H1 (cell line): ENCODE measurements at regions not wholly inside any gene's neighbourhood (a gene's known extent, or its start where the extent isn't known, plus 50 kb on each side); places are given as distances from the start of the nearest gene placed in this dataset.

ENCODE experiments used
- CTCF ChIA-PET: fragments of 300-600 bp; sonication (Branson Sonifier 250); formaldehyde crosslinking; loops from one replicate; lab custom pipeline; 2021; ENCODE audit not compliant: partially characterized antibody; lab: Charles Lee
- POLR2A ChIA-PET: fragments of 300-600 bp; sonication (Branson Sonifier 250); formaldehyde crosslinking; loops from one replicate; lab custom pipeline; 2021; ENCODE audit warnings: inconsistent platforms; ENCODE audit not compliant: partially characterized antibody; lab: Charles Lee
- DNase-seq, 2 experiments: peaks; one replicate each; pipeline versions ENCODE4 v3.0.0 to v3.0.0-alpha.2; 2010 to 2022; ENCODE audit warnings: low spot score in 2 of 2, low read depth in 1 of 2, mixed read lengths in 1 of 2
- FAIRE-seq: peaks from 2 replicates; lab custom pipeline; 2011; peaks lifted over from hg19 to GRCh38; lab: Jason Lieb, UNC
- H2AFZ ChIP-seq: 2 replicates; pipeline ENCODE4 v1.8.1; 2012; ENCODE audit warnings: low read length, inconsistent platforms
- H2AK5ac ChIP-seq: 2 replicates; pipeline ENCODE4 v1.6.1; 2013; ENCODE audit warnings: low read depth, low read length
- H2BK120ac ChIP-seq: replicated peaks from 2 replicates; pipeline ENCODE3; 2013; ENCODE audit warnings: low read depth, low read length, inconsistent platforms
- H2BK12ac ChIP-seq: 2 replicates; pipeline ENCODE4 v1.6.1; 2013; ENCODE audit warnings: low read depth, low read length
- H2BK15ac ChIP-seq: 2 replicates; pipeline ENCODE4 v1.6.1; 2013; ENCODE audit warnings: low read length
- H2BK20ac ChIP-seq: 2 replicates; pipeline ENCODE4 v1.6.1; 2013; ENCODE audit warnings: low read length
- H2BK5ac ChIP-seq: 2 replicates; pipeline ENCODE4 v1.6.1; 2013; ENCODE audit warnings: low read depth, low read length
- H3K14ac ChIP-seq: 2 replicates; pipeline ENCODE4 v1.6.1; 2013; ENCODE audit warnings: inconsistent platforms; ENCODE audit not compliant: insufficient read length
- H3K18ac ChIP-seq: 2 replicates; pipeline ENCODE4 v1.6.1; 2013; ENCODE audit warnings: low read length; ENCODE audit errors: extremely low read depth
- H3K23ac ChIP-seq: 2 replicates; pipeline ENCODE4 v1.6.1; 2013; ENCODE audit warnings: inconsistent platforms; ENCODE audit not compliant: insufficient read length
- H3K23me2 ChIP-seq: 2 replicates; pipeline ENCODE4 v1.6.1; 2013; ENCODE audit warnings: low read depth, low read length
- H3K27ac ChIP-seq: 2 replicates; pipeline ENCODE4 v1.6.1; 2011; ENCODE audit warnings: low read depth, low read length, inconsistent platforms
- H3K27me3 ChIP-seq, 4 experiments: replicated peaks in 1 of 4; 1 replicate in 1 of 4; 2 replicates in 3 of 4; pipeline versions ENCODE4 v1.6.1 to v1.8.1; 2011 to 2013; ENCODE audit warnings: low read length in 3 of 4, mild to moderate bottlenecking in 3 of 4, inconsistent platforms in 2 of 4, mixed read lengths in 2 of 4, moderate library complexity in 1 of 4; ENCODE audit not compliant: control insufficient read depth in 3 of 4, insufficient read depth in 3 of 4; ENCODE audit errors: extremely low read depth in 1 of 4
- H3K36me3 ChIP-seq, 4 experiments: 2 replicates each; pipeline versions ENCODE4 v1.6.1 to v1.8.1; 2011 to 2013; ENCODE audit warnings: mild to moderate bottlenecking in 4 of 4, low read length in 3 of 4, moderate library complexity in 2 of 4, control low read depth in 1 of 4, inconsistent platforms in 1 of 4; ENCODE audit not compliant: insufficient read depth in 4 of 4, control insufficient read depth in 2 of 4
- H3K4ac ChIP-seq: replicated peaks from 2 replicates; pipeline ENCODE3; 2013; ENCODE audit warnings: low read length, low read depth, mixed read lengths, inconsistent platforms; ENCODE audit not compliant: insufficient read length
- H3K4me1 ChIP-seq, 4 experiments: replicated peaks in 1 of 4; 1 replicate in 1 of 4; 2 replicates in 3 of 4; pipeline versions ENCODE4 v1.6.1 to v1.8.1; 2011 to 2013; ENCODE audit warnings: low read length in 3 of 4, inconsistent platforms in 2 of 4, mixed read lengths in 1 of 4; ENCODE audit not compliant: insufficient read depth in 4 of 4, control insufficient read depth in 3 of 4
- H3K4me2 ChIP-seq, 2 experiments: 2 replicates each; pipeline versions ENCODE4 v1.6.1 to v1.8.1; 2011 to 2013; ENCODE audit warnings: low read depth in 2 of 2, low read length in 2 of 2, control low read depth in 1 of 2, inconsistent platforms in 1 of 2, mild to moderate bottlenecking in 1 of 2; ENCODE audit not compliant: insufficient read depth in 1 of 2
- H3K4me3 ChIP-seq, 4 experiments: fragments of 200-600, 300-600 bp in 1 of 4; sonication (generic), shearing (Covaris generic), sonication (Bioruptor Twin) in 1 of 4; 2 replicates each; pipeline versions ENCODE4 v1.5.1 to v1.8.1; 2011 to 2016; ENCODE audit warnings: low read length in 4 of 4, low read depth in 3 of 4, control low read depth in 2 of 4, inconsistent platforms in 2 of 4, mild to moderate bottlenecking in 2 of 4, mixed read lengths in 1 of 4, moderate library complexity in 1 of 4; ENCODE audit not compliant: insufficient read depth in 2 of 4; ENCODE audit errors: extremely low read depth in 1 of 4
- H3K56ac ChIP-seq: replicated peaks from 2 replicates; pipeline ENCODE3; 2013; ENCODE audit warnings: low read depth, mild to moderate bottlenecking, mixed read lengths, low read length, inconsistent platforms; ENCODE audit not compliant: insufficient read length
- H3K79me1 ChIP-seq: 2 replicates; pipeline ENCODE4 v1.6.1; 2013; ENCODE audit warnings: low read depth, low read length, control low read depth
- H3K79me2 ChIP-seq, 2 experiments: 2 replicates each; pipeline versions ENCODE4 v1.6.1 to v1.8.1; 2012 to 2013; ENCODE audit warnings: low read length in 2 of 2, mild to moderate bottlenecking in 2 of 2, inconsistent platforms in 1 of 2; ENCODE audit not compliant: insufficient read depth in 2 of 2, control insufficient read depth in 1 of 2
- H3K9ac ChIP-seq, 4 experiments: replicated peaks in 1 of 4; 1 replicate in 1 of 4; 2 replicates in 3 of 4; pipeline versions ENCODE4 v1.6.1 to v1.8.1; 2011 to 2013; ENCODE audit warnings: low read depth in 3 of 4, low read length in 3 of 4, control low read depth in 2 of 4, mild to moderate bottlenecking in 2 of 4, moderate library complexity in 2 of 4, inconsistent platforms in 1 of 4; ENCODE audit errors: extremely low read depth in 1 of 4
- H3K9me3 ChIP-seq, 2 experiments: 2 replicates each; pipeline versions ENCODE4 v1.6.1 to v1.8.1; 2012 to 2013; ENCODE audit warnings: mild to moderate bottlenecking in 2 of 2, moderate library complexity in 2 of 2, control low read depth in 1 of 2, inconsistent platforms in 1 of 2, low read depth in 1 of 2, low read length in 1 of 2, mixed read lengths in 1 of 2; ENCODE audit not compliant: insufficient read depth in 2 of 2
- H4K20me1 ChIP-seq, 2 experiments: replicated peaks in 1 of 2; 2 replicates each; pipeline versions ENCODE3 to v1.8.1; 2011 to 2013; ENCODE audit warnings: inconsistent platforms in 2 of 2, low read length in 2 of 2, mild to moderate bottlenecking in 1 of 2; ENCODE audit not compliant: insufficient read depth in 2 of 2, control insufficient read depth in 1 of 2
- H4K5ac ChIP-seq: 2 replicates; pipeline ENCODE4 v1.6.1; 2013; ENCODE audit warnings: low read length, low read depth, mixed read lengths, inconsistent platforms; ENCODE audit not compliant: insufficient read length
- H4K8ac ChIP-seq: 2 replicates; pipeline ENCODE4 v1.8.0; 2013; ENCODE audit warnings: mild to moderate bottlenecking, moderate library complexity, low read length, inconsistent platforms; ENCODE audit not compliant: insufficient read depth; ENCODE audit errors: extremely low read depth
- H4K91ac ChIP-seq: replicated peaks from 2 replicates; pipeline ENCODE3; 2013; ENCODE audit warnings: low read length, mixed read lengths, inconsistent platforms; ENCODE audit not compliant: insufficient read length
- CBX8 ChIP-seq: fragments of 300-800, 300-1000 bp; sonication (generic); IDR thresholded peaks from 2 replicates; pipeline ENCODE4 v1.7.1; 2016; ENCODE audit warnings: low read depth, low read length, borderline replicate concordance
- CHD2 ChIP-seq: IDR thresholded peaks from 2 replicates; pipeline ENCODE4 v1.6.1; 2012; ENCODE audit warnings: low read length, improper control_type of control experiment
- EP300 ChIP-seq, 2 experiments: IDR thresholded peaks; 1 replicate in 1 of 2; 2 replicates in 1 of 2; pipeline ENCODE4 v1.6.1; 2011 to 2012; ENCODE audit warnings: low read depth in 2 of 2, low read length in 2 of 2, mild to moderate bottlenecking in 2 of 2, borderline replicate concordance in 1 of 2, inconsistent platforms in 1 of 2, moderate library complexity in 1 of 2
- HDAC2 ChIP-seq, 2 experiments: fragments of 300-600 bp in 1 of 2; sonication (generic) in 1 of 2; IDR thresholded peaks; 2 replicates each; pipeline ENCODE4 v1.6.1; 2011 to 2012; ENCODE audit warnings: low read depth in 2 of 2, low read length in 2 of 2, mild to moderate bottlenecking in 2 of 2, moderate library complexity in 2 of 2, borderline replicate concordance in 1 of 2, inconsistent platforms in 1 of 2
- JUN ChIP-seq: IDR thresholded peaks from 2 replicates; pipeline ENCODE4 v1.6.1; 2011; ENCODE audit warnings: low read depth, mild to moderate bottlenecking, improper control_type of control experiment, low read length
- PHF8 ChIP-seq: fragments of 200-600 bp; sonication (generic); conservative IDR thresholded peaks from 2 replicates; pipeline ENCODE4 v1.7.1; 2012; ENCODE audit warnings: low read depth, mild to moderate bottlenecking, inconsistent platforms, low read length, moderate library complexity
- RAD21 ChIP-seq, 2 experiments: IDR thresholded peaks in 1 of 2; conservative IDR thresholded peaks in 1 of 2; 2 replicates each; pipeline ENCODE4 v1.6.1; 2011; ENCODE audit warnings: low read depth in 2 of 2, low read length in 2 of 2, improper control_type of control experiment in 1 of 2, inconsistent platforms in 1 of 2, mild to moderate bottlenecking in 1 of 2, moderate library complexity in 1 of 2
- SAP30 ChIP-seq: fragments of 300-600 bp; sonication (generic); IDR thresholded peaks from 2 replicates; pipeline ENCODE4 v1.7.1; 2012; ENCODE audit warnings: low read length, moderate library complexity, mild to moderate bottlenecking, inconsistent platforms; ENCODE audit not compliant: insufficient read depth, insufficient replicate concordance
- SIRT6 ChIP-seq: IDR thresholded peaks from one replicate; pipeline ENCODE4 v1.7.1; 2012; ENCODE audit warnings: low read length, inconsistent platforms
- SP1 ChIP-seq: IDR thresholded peaks from 2 replicates; pipeline ENCODE4 v1.6.1; 2011; ENCODE audit warnings: low read depth, low read length
- SRF ChIP-seq: IDR thresholded peaks from 2 replicates; pipeline ENCODE4 v1.6.1; 2011; ENCODE audit warnings: mild to moderate bottlenecking, low read depth, low read length, moderate library complexity
- TEAD4 ChIP-seq: IDR thresholded peaks from 2 replicates; pipeline ENCODE4 v1.6.1; 2012; ENCODE audit warnings: low read depth, low read length, inconsistent platforms, mixed read lengths
- WGBS, 2 experiments: shearing (Covaris generic) in 1 of 2; methylation state at CpG; one replicate each; pipeline versions ENCODE4 v1.1.6 to v1.1.7; 2013 to 2015; ENCODE audit warnings: low lambda C conversion rate in 2 of 2, mixed read lengths in 2 of 2, inconsistent platforms in 1 of 2, low coverage in 1 of 2, missing lambda C conversion rate in 1 of 2; ENCODE audit not compliant: insufficient replicate concordance in 2 of 2, insufficient coverage in 1 of 2, insufficient read length in 1 of 2; ENCODE audit errors: extremely low coverage in 1 of 2, missing lambda C conversion rate in 1 of 2; 5-methylcytosine and 5-hydroxymethylcytosine counted together
- TF ChIP-seq, protein P1 (sequence below): IDR thresholded peaks from 2 replicates; pipeline ENCODE4 v1.6.1; 2011; ENCODE audit warnings: low read length, improper control_type of control experiment

DNA sequence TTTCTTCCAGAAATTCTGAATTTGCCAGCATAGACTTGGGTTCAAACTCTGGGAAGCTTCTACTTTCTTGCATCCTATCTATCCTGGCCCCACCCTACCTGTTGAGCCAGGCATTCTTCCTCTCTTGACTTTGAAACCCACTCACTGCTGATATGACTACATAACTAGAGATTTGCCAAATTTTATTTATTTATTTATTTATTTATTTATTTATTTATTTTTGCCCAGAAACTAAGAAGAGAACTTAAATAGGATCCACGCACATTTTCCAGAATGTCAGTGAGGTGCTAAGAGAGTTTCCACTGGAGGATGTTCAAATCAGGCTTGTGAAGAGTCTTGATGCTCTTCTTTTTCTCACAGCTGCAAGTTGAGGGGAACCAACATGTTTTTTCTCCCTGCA, 487.8 kb upstream of the PODXL start:
- H3K79me2 ChIP-seq: no peaks in the 10 kb centered on the region
- H3K9me3 ChIP-seq: no peaks in the 10 kb centered on the region
- peaks cover 0 to 5% (median 0%) of the 10 kb centered on the region in 4 experiments; a peak in 1 of 7 replicates for H3K4me1 ChIP-seq
- no peak overlapping the region for H3K27ac ChIP-seq
- H3K79me1 ChIP-seq: no peaks in the 10 kb centered on the region
- H2BK12ac ChIP-seq: no peak overlapping the region
- H3K14ac ChIP-seq: no peak overlapping the region
- no peaks in the 10 kb centered on the region for H4K20me1 ChIP-seq
- no peaks in the 10 kb centered on the region for H3K23me2 ChIP-seq
- H2BK20ac ChIP-seq: no peak overlapping the region
- H2BK120ac ChIP-seq: no peak overlapping the region
- no peak overlapping the region for H3K23ac ChIP-seq
- H2BK5ac ChIP-seq: no peak overlapping the region
- no peaks in the 10 kb centered on the region for H3K36me3 ChIP-seq
- H2BK15ac ChIP-seq: no peak overlapping the region
- FAIRE-seq (no peak), DNase-seq (no peak)
- no peak overlapping the region for H3K4me2 ChIP-seq
- H4K8ac ChIP-seq: no peak overlapping the region
- CTCF ChIA-PET: interaction anchor here (1.7 kb wide), 1 partner anchor 99 kb away, joined by 5 read pairs; no protein-coding TSS in a partner anchor
- 94% methylated on average over 1 of the region's 1 CpG; no CpG with 5 or more reads in 1 of the 2 experiments for WGBS, 2 experiments
- no peak overlapping the region for H3K4me3 ChIP-seq
- no peaks in the 10 kb centered on the region for H3K27me3 ChIP-seq
- no peak overlapping the region for H3K4ac ChIP-seq
- no peak overlapping the region for H3K18ac ChIP-seq
- H3K56ac ChIP-seq: no peak overlapping the region
- H2AK5ac ChIP-seq: no peak overlapping the region
- H4K5ac ChIP-seq: no peak overlapping the region
- H4K91ac ChIP-seq: no peak overlapping the region
- no peak overlapping the region for H3K9ac ChIP-seq
- no peak overlapping the region for H2AFZ ChIP-seq
- POLR2A ChIA-PET: no interaction called here
- no peak for TF ChIP-seq TEAD4
- TF ChIP-seq CHD2: no peak
- TF ChIP-seq HDAC2 (IDR thresholded peaks at IDR 0.05; ENCODE audit: borderline replicate concordance in 1 of 2, low read depth in 2 of 2, low read length in 2 of 2): no peak
- no peak for TF ChIP-seq RAD21 (IDR thresholded peaks at IDR 0.05 in 1 of 2, conservative IDR thresholded peaks at IDR 0.05 in 1 of 2; ENCODE audit: low read depth in 2 of 2, low read length in 2 of 2)
- no peak for TF ChIP-seq SIRT6
- no peak for TF ChIP-seq SAP30
- TF ChIP-seq CBX8: no peak
- no peak for TF ChIP-seq JUN
- no peak for TF ChIP-seq SRF
- TF ChIP-seq SP1: no peak
- TF ChIP-seq EP300 (IDR thresholded peaks at IDR 0.05; ENCODE audit: borderline replicate concordance in 1 of 2, low read depth in 2 of 2, low read length in 2 of 2): no peak
- TF ChIP-seq PHF8: no peak
- TF ChIP-seq, protein P1, sequence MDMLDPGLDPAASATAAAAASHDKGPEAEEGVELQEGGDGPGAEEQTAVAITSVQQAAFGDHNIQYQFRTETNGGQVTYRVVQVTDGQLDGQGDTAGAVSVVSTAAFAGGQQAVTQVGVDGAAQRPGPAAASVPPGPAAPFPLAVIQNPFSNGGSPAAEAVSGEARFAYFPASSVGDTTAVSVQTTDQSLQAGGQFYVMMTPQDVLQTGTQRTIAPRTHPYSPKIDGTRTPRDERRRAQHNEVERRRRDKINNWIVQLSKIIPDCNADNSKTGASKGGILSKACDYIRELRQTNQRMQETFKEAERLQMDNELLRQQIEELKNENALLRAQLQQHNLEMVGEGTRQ: no peak
